ENCODE measurements at regions not wholly inside any gene's neighbourhood (a gene's known extent, or its start where the extent isn't known, plus 50 kb on each side); places are given as distances from the start of the nearest gene placed in this dataset.

DNA sequence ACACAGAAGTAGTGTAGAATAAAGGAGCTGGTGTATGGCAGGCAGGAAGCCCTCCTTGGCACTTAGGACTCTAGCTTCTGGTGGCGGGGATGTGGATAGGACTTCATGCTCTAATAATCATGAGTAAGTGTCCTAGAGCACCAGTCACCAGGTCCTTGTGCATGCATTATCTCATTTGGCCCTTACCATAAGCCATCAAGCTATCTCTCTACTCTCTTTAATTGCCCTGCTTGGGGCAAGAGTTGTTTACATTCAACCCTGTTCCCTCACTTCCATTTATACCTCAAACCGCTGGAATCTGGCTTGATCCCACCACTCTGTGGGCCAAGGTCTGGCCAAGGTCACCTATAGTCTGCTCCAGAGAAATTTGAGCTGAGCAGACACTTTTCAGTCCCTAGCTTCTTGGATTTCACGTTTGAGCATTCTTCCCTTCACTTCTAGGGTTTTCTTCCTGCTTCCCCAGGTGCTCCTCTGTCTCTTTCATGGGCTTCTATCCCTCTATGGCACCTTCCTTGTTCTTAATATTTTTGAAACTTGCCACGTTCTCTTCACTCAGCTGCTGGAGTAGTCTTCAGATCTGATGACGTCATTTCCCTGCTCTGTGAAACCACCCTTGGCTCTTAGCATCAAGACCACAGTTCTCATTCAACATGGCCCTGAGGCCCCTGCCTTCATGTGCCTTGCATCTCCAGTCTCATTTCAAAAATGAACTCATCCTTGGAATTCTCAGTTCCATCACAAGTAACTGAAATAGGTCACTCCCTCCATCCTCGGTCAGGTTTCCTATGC lies 94.9 kb upstream of the GATA6 start:
- no peak for DNase-seq

DNA sequence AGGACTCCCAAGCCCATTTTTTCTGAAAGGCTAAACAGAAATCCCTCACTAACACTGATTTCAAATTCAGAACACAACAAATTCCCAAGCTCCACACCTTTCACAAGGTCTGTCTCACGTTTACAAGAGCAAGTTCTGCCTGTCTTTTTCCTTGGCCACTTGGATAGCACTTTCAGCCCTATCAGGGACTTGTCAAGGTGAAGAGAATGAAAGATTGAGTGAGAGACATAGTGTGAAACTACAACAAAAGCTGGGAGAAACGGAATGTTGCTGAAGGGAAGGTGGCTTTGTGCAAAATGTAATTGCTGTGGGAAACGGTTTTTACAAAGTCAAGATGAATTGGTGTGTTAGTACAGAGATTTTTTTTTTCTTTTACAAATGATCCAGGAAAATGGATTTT lies 89.4 kb upstream of the GATA6 start:
- DNase-seq, result no peak

DNA sequence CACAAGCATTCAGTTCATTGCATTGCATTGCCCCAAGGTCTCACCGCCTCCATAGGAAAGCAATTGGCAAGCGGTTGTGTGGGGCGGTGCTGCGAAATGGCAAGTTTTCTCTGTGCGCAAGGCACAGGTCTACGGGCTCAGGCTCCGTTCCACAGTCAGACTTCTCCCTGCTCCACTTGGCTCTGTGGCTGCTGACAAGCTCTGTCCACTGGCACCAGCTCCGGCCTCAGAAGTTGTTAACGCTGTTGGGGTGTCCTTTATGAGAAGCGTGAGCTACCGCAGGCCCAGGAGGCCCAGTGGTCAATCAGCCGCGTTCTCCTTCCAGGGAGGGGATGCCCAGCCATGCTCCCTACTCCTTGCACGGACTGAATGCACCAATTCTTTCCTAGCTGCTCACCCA lies 87.0 kb upstream of the GATA6 start:
- no peak for DNase-seq

DNA sequence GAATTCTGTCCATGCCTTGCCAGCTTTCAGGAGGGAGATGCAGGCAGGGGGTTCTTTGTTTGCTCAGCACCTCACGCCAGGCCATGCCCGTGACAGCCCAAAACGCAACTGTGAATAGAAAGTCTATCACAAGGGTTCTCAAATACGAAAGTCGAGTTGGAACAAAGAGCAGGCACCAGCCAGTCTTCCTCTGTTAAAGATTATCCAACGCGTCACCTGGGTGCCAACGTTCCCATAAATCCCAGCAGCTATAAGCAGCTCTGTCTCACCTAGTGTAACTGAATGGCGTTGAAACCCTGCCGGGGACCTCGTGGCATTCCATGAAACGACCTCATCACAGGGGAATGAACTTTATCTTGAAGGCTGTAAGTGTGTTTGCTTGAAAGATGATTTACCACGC lies 84.8 kb upstream of the GATA6 start:
- DNase-seq, result no peak

DNA sequence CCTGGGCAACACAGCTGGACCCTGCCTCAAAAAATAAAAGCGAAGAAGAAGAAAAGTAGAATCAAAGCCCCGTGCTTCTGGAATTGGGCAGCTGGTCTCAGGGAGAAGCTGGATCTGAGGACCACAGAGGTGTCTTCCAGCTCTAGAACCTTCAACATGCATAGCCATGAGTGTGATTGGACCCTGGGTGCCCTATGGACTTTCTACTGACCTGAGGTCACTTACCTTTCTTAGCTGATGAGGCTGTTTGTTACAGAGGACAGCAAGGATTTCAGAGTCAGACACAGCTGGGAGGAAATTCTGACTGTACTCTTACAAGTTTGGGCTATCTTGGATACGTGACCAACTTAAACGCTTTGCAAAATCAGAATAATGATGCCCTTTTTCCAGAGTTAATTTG lies 82.4 kb upstream of the GATA6 start:
- DNase-seq, result no peak

DNA sequence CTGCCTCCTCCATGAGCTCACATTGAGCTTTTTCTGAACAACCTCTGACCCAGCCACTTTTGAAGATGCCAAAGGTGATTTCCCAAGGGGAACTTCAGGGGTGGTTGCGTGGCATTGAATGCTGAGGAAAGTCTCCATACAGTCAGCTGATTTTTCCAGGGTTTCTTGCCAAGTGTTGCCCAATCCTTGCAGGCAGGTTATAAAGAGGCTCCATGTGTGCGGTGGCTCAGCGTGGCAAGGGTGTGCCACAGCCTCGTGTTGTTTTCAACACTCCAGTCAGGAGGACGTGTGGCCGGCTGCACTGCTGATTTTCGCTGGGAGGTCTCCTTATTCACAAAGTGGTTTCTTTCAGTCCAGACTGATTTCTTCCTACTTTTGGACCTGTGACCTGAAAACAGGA lies 81.4 kb upstream of the GATA6 start:
- DNase-seq, result no peak

DNA sequence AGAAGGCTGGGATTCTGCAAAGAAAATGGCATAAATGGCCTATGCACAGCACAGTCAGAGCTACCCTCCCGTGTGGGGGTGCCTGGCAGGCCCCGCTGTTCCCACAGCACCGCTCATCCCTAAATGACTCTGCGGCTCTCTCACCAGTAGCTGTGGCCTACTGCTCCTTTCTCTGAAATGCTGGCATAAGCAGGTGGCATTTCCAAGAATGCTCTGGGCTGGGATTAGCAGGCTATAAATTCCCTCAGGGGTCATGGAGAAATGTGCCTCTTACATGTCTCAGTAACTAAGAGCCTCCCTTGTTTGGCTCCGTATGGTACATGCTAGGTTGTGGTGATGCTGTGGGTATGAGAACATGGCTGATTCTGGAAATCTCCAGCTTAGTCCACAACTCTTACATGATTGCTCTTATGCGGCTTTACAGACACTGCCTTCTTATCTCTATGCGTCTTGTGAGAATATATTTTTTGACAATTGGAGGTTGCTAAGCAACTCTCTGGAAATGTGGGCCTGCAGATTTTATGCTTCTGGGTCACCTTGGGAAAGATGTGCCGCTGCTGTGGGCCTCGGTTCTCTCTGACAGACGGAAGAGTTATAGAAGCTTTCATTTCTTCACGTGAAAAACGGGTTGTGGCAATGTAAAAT lies 80.3 kb upstream of the GATA6 start:
- no peak for DNase-seq

DNA sequence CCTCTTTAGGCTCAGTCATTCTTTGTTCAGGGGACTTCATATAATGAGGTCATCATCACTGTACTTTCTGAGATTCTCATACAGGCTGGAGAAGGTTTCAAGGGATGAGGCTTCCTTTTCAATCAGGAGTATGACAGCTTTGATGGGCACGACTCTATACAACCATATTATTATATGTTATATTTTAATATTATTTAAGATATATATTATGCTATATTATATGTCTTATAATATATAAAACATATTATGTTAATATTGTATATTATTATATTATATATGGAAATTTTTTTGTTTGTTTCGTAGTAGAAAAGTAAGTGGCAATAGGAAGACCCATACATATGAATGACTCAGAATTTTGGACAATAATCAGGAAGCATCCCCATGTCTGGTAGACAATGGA lies 78.0 kb upstream of the GATA6 start:
- no peak for DNase-seq

DNA sequence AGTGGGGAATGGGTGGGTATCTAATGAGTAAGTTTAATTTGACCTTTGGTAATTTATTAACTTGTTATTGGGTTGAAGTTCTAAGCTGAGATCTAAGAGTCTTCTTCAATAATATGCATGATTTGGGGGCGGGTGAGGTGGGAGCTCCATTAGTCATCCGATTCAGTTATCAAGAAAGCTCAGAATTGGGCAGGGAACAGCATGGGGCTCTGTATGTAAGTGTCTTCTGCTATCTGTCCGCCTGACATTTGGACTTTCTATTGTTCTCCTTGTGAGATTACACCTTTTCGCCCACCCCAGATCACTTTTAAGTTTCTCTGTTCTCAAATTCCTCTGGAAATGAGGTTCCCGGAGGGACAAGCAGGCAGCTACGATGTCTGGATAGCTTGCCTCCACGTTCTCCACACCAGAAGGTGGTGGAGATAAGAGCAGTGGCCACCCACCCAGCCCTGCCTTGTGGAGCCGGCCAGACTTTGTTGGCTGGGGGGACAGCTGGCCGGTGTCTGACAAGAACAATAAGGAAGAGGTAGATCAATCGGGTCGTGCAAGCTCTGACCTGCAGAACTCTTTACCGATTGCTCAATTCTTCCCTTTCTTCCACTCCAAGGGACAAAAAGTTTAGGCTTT lies 75.5 kb upstream of the GATA6 start:
- no peak for DNase-seq

DNA sequence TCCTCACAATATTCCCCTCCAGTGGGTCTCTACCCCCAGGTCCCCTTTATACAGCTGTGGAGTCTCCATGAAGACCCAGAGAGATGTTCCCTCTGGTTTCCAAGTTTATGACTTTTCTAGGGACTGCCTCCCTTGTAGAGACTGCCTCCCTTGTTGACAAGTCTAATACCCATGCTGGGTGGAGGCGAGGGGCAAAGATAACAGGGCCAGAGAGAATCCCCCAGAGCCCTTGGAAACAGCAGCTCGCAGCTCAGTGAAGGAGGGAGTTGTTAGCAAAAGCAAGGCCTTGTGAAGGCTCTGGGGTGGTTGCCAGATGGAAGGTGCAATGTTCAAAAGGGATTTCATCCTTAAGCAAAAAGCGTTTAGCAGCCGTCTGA lies 75.0 kb upstream of the GATA6 start:
- DNase-seq, result no peak

DNA sequence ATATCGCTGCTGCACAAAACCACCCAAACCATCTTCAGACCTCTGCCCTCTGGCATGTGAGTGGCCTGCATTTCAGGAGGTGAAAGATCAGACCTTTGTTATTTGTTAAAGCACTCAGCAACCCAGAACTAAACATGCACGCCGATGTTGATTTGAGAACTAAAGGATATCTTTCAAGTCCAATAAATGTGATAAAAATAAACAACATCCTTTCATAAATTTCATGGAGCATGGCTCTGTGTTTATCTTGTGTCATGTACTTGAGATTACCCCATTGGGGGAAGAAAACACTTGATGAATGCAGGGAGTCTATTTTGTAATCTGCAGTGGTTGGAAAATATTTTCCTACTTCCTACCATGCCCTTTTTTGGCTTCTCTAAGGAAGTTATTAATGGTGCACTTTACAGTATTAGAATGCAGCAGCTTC lies 70.8 kb upstream of the GATA6 start:
- no peak for DNase-seq

DNA sequence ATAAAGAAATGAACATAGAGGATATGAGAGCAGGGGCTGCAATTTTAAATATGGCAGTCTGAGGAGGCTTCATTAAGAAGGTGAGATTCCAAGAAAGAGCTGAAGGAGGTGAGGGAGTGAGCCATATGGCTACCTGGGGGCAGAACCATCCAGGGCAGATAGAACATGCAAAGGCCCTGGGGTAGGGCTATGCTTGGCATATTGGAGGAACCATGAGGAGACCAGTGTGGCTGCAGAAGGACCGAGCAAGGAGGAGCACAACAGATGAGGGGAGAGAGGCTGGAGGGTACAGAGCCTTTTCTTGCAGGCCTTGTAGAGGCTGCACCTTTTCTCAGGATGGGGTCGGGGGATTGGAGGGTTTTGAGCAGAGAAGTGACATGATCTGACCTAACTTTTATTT lies 69.5 kb upstream of the GATA6 start:
- DNase-seq, result no peak

DNA sequence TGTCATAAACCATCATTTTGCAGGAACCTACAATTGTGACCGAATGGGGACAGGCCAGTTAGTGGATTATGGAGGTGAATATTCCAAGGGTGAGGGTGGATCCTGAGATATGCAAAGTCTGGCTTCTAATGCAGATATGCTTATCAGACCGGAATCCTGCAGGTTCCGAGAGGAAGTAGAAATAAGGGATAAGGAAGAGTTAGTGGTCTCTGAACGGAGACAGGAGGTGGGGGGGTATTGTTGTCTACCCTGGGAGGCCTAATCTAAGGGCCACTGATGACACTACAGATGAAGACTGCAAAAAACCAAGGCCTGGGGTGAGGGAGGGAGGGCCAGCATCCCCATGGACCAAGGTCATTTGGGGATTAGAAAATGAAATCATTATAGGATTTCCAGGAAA lies 67.7 kb upstream of the GATA6 start:
- DNase-seq, result no peak

DNA sequence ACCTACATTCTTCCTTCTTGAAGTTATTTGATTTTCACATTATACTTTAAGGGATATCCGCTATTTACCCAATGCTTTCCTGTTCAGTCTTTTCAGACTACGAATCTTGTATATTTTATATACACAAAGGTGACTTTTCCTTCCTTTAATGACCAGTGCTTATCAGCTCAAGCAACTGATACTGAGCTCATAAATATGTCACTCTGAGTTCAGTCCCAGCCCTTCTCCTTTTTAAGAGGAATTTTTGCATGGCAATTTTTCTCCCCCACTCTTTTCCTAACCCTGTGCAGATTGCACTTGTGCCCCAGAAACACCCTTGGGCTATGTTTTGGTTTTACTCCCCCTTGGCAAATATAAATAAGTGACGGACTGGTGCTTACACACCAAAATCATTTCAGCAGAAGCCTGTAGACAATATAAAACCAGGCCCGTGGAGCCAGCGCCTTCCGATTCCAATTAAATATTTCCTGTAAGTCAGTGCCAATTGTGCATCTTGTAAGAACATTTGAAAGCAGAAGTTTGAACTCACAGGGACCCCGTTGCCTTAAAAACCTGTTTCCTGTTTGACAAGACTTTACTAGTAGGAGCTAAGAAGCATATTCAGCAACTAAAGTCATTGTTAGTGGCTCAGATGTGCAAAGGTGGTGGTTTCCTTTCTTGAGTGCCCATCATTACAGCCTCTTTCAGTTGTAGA lies 66.3 kb upstream of the GATA6 start:
- DNase-seq, result no peak

DNA sequence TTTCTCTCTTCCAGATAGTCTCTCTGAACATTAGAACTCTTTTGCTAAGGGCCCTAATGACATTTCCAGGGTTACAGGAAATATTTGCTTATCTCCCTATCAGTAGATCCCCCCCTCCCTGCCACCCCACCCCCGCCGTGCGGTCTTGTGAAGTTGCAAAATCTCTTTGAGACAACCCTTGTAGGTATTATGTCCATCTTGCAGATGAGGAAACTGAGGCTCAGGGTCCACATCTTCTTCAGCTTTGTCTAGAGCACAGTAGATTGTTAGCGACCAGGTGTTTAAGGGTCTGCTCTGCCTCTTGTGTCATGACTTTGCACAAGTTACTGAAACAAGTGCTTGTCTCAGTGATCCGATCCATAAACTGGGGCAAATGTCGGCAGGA lies 65.8 kb upstream of the GATA6 start:
- no peak for DNase-seq

DNA sequence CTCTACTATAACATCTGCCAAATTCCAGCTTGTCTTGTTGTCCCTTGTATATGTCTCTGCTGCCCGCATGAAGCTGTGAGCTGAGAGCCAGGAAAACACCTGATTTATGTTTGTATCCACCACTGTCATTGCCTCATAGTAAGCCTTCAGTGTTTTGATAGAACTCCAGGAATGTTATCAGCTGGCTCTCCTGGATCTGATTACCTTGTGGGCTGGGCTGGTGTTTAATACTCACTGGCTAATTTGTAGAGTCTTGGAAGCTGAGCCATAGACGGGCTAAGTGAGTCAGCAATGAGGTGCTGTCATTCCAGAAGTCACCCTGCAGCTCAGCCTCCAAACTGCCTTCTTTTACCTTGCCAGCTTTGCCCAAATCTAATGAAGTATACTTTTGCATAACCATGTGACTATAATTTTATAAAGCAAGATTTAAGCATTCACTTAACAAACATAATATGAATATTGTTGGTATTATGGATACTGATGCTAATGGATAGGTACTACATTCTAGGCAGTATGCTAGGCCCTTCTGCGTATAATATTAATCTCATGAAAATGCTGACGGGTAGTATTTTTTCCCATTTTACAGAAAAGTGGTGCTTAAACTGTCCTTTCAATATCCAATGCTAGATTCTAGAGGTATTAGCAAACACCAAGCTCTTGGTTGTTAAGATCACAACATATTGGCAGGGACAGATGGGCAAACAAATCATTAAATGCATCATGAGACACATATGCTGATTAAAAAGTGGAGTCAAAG lies 62.7 kb upstream of the GATA6 start:
- no peak for DNase-seq

DNA sequence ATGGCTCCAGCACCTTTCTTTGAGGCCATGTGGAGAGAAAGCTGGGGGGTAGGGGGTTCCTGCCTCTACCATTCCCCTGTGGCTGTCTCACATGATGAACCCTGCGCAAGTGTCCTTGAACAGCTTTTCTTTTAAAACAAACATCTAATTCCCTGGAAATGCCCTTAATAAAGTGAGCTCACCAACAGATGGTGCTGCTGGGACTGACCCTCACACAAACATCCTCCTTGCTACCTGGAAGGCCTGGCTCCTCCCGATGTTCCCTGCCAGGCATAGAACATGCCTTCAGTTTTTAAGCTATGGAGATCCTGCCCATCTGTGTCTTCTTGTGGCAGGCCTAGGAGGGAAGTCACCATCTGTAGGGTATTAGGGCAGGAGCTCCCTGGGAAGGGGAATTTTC lies 60.7 kb upstream of the GATA6 start:
- DNase-seq, result no peak

DNA sequence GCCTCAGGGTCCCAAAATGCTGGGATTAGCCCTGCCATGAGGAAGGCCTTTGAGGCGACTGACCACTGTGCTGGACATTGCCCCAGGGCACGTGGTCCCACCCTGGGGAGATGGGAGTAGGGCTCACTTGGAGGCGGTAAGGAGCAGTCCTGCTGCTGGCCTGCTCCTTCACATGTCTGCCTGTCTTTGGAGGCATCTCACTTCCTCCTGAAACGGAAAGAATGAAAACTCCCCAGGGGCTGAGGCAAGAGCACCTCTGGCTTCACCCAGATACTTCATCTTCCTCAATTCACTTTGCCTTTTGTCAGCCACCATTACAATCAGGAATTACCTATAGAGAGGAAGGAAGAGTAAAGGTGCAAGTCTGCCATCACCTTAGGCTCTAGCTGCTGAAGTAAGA lies 59.9 kb upstream of the GATA6 start:
- DNase-seq, result no peak

DNA sequence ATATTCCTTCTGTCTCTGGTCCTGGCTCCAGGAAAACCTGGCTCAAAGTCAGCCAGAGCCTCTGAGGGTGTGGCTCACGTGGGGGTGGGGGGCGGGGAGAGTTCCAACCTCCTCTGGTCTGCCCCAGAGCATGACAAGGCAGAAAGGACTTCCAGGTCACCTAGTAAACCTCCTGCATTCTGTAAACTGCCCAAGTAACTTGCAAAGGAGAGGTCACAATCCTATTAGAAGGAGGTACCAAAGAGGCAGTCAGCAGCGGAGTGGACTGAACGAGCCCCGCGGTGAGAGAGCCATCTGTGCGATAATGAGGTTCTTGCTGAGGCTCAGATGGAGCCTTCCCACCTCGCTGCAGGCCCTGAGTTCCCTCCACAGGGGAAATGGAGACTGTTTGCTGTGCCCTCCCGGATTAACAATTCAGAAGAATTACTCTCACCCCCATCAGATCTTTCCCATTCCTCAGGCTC lies 58.9 kb upstream of the GATA6 start:
- DNase-seq, result no peak

DNA sequence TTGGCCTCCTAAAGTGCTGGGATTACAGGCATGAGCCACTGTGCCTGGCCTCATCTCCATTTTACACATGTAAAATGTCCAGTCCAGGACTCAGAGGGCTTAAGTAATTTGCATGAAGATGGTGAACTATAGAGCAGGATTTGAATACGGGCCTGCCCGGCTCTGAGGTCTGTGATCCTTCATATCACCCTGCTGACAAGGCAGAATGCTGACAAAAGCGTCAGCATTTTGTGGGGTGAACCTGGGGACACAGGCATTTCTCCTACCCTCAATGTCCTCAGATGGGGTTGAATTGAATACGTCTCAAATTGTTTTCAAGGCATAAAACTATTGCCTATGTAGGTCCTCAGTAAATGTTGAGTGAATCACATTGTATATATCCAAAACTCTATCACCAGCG lies 57.2 kb upstream of the GATA6 start:
- no peak for DNase-seq

DNA sequence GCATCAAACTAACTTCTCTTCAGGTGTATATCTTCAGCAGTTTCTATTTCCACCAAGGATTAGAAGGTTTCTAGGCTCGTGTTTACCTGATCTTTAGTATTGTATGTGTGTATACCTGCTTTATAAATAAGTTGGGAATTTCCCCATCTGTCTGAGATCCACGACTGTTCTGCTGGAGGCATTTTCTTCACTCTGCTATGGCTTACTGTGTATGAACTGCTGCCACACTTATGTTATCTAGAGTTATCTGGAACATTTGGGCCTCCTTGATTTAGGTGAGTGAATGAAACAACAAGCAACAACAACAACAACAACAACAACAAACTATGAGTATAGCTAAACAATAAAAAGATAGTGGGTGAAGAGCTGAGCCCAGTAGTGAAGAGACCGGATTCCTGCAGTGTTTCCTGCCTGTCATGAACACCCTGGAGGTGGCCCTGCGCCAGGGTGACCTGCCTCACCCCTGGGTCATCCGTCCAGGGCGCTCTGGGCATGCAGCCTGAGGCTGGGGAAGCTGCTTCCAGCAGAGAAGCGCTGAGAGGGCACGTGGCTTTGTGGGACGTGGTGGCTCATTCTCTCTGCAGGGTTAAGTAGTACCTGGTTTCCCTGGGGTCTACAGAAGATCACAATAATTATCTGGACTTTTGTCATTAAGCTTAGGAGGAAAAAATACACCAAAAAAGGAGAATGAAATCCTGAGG lies 56.1 kb upstream of the GATA6 start:
- DNase-seq, result no peak

Data from left kidney (tissue), 1 donor.